ENCODE measurements at regions not wholly inside any gene's neighbourhood (a gene's known extent, or its start where the extent isn't known, plus 50 kb on each side); places are given as distances from the start of the nearest gene placed in this dataset.

DNA sequence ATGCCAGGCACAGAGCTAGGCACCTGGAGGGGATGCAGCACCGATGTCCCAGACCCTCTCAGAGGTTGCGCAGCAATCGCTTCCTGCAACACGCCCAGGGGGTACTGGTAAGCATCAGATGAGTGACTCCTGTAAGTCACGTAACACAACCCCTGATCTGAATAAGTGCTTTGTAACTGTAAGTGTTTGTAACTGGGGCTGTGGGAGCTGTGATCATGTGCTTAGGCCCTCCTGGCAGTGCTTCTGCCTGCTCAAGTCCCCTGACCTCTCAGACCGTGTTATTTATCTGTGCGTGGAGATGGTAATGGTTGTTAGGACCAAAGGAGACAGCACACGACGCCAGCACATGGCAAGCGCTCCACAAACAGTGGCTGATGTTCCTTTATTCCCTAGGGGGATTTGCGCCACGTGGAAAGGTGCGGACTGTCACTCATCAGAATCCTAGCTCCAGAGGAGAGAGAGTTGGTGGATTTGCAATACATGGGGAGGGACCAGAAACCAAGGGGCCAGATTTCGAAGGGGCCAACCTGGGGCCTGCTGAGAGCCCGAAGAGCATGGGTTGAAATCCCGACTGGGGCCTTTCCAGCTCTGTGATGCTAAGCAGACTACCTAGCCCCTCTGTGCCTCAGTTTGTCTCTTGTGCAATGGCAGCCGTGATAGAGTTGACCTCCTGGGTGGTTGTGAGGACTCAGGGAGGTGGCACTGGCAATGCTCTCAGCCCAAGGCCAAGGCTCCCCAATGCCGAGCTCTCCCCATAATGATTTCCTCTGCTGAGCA is 151.8 kb downstream of the IRF8 start:
- DNase-seq (peak in 2 of 6 donors; percentile 7 to 19), ATAC-seq (no peak), FAIRE-seq (no peak)
- 62 to 80% methylated on average over 18 of the region's 18 CpGs for WGBS, 2 donors
- Histone ChIP-seq H3K4me3 (no peak overlapping the region), H3K27me3 (peaks cover 0 to 28% (median 0%) of the 10 kb centered on the region in 4 donors), H3K9me3 (no peaks in the 10 kb centered on the region), H3K27ac (no peak overlapping the region), H3K4me1 (no peaks in the 10 kb centered on the region), H3K36me3 (no peaks in the 10 kb centered on the region)
- TF ChIP-seq, protein P1, sequence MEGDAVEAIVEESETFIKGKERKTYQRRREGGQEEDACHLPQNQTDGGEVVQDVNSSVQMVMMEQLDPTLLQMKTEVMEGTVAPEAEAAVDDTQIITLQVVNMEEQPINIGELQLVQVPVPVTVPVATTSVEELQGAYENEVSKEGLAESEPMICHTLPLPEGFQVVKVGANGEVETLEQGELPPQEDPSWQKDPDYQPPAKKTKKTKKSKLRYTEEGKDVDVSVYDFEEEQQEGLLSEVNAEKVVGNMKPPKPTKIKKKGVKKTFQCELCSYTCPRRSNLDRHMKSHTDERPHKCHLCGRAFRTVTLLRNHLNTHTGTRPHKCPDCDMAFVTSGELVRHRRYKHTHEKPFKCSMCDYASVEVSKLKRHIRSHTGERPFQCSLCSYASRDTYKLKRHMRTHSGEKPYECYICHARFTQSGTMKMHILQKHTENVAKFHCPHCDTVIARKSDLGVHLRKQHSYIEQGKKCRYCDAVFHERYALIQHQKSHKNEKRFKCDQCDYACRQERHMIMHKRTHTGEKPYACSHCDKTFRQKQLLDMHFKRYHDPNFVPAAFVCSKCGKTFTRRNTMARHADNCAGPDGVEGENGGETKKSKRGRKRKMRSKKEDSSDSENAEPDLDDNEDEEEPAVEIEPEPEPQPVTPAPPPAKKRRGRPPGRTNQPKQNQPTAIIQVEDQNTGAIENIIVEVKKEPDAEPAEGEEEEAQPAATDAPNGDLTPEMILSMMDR (IDR thresholded peaks at IDR 0.05): no peak
- intact Hi-C loops (cut with DNase I): no loop called here

DNA sequence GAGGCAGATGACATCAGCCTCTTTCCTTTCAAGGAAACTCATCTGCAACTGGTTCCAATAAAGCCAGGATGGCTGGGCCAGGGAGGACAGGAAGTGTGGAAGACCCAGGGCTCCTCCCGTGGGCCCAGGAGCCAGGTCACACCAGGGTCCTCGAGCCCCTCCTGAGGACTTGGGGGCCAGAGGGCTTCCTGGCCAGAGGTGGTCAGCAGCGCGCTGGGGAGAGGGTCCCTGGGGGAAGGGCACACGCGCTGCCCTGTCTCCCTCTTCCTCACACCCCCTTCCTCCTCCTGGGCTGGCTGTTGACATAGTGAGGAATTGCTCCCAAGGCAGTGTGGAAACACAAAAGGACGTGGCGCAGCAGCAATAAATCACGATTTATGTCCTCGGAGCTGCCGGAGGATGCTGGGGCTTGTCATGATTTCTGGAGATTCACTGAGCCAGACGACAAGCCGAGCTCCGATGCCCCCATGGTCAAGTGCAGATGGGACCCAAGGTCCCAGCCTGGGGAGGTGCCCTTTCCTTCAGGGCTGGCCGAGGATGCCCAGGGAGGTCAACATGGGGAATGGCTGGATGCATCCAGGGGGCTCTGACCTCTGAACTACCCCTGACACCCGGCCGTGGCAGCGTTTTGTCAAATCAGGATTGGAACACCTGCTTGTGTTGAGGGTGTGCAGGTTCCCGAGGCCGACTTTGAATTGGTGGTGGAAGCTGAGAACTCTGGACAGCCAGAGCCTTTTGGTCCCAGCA is 152.6 kb downstream of the IRF8 start:
- no peaks in the 10 kb centered on the region for H3K9me3 ChIP-seq
- TF ChIP-seq, protein P1 (IDR thresholded peaks at IDR 0.05): no peak
- no peaks in the 10 kb centered on the region for H3K36me3 ChIP-seq
- H3K27me3 ChIP-seq: peaks cover 0 to 28% (median 0%) of the 10 kb centered on the region in 4 donors
- FAIRE-seq (no peak), ATAC-seq (no peak), DNase-seq (peak in 1 of 6 donors; percentile 43)
- intact Hi-C loops (cut with DNase I): no loop called here
- no peak overlapping the region for H3K27ac ChIP-seq
- no peak overlapping the region for H3K4me3 ChIP-seq
- 22 to 23% methylated on average over 20 of the region's 20 CpGs for WGBS, 2 donors
- H3K4me1 ChIP-seq: no peaks in the 10 kb centered on the region

DNA sequence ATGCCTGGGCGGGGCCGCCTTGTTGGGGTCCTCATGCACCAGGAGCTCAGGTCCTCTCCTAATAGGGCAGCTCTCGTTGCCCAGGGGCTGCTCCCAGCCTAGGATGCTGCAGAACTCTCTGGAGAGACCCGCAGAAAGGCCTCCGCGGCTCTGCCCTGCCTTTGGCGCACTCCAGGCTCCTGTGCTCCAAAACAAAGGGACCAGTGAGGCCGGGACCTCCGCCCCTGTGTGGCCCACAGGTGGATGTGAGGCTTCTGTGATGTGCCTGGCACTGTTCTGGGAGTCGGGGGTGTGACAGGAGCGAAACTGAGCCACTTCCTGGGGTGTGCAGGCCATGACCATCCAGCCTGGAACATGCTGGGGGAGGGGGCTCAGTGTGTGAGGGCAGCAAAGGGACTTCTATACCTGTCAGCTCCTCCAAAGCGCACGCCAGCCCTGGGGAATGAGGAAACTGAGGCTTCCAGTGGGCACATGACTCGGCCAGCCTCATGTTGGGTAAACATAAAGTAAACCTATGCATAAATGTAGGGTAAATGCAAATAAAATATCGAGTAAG is 153.2 kb downstream of the IRF8 start:
- TF ChIP-seq, protein P1 (IDR thresholded peaks at IDR 0.05): no peak
- no peak for FAIRE-seq
- H3K9me3 ChIP-seq: no peaks in the 10 kb centered on the region
- H3K4me3 ChIP-seq: no peak overlapping the region
- 55 to 75% methylated on average over 15 of the region's 15 CpGs for WGBS, 2 donors
- DNase-seq: no peak
- intact Hi-C loops (cut with DNase I): no loop called here
- H3K36me3 ChIP-seq: no peaks in the 10 kb centered on the region
- no peak overlapping the region for H3K27ac ChIP-seq
- peaks cover 0 to 28% (median 0%) of the 10 kb centered on the region in 4 donors for H3K27me3 ChIP-seq
- no peak for ATAC-seq
- no peaks in the 10 kb centered on the region for H3K4me1 ChIP-seq

GRCh38 chr16:86052926-86053325 is 154.0 kb downstream of the IRF8 start:
- no peak overlapping the region for H3K27ac ChIP-seq
- ATAC-seq (no peak), FAIRE-seq (no peak), DNase-seq (peak in 1 of 6 donors; percentile 30)
- no peaks in the 10 kb centered on the region for H3K9me3 ChIP-seq
- WGBS, 2 donors: 68% methylated on average over 6 of the region's 6 CpGs
- peaks cover 0 to 28% (median 0%) of the 10 kb centered on the region in 4 donors for H3K27me3 ChIP-seq
- no peaks in the 10 kb centered on the region for H3K4me1 ChIP-seq
- H3K36me3 ChIP-seq: no peaks in the 10 kb centered on the region
- H3K4me3 ChIP-seq: no peak overlapping the region
- TF ChIP-seq, protein P1 (IDR thresholded peaks at IDR 0.05): no peak
- intact Hi-C loops (cut with DNase I): no loop called here

Data from pancreas (tissue), 10 donors.